GM12873 (cell line): ENCODE measurements at regions not wholly inside any gene's neighbourhood (a gene's known extent, or its start where the extent isn't known, plus 50 kb on each side); places are given as distances from the start of the nearest gene placed in this dataset.

Experiments
- CTCF ChIP-seq: IDR thresholded peaks from 2 replicates; pipeline ENCODE4 v1.5.1; 2012; ENCODE audit warnings: low read depth, mild to moderate bottlenecking, moderate library complexity, low read length, control low read depth; ENCODE audit not compliant: insufficient read depth; ENCODE audit errors: missing control alignments

DNA sequence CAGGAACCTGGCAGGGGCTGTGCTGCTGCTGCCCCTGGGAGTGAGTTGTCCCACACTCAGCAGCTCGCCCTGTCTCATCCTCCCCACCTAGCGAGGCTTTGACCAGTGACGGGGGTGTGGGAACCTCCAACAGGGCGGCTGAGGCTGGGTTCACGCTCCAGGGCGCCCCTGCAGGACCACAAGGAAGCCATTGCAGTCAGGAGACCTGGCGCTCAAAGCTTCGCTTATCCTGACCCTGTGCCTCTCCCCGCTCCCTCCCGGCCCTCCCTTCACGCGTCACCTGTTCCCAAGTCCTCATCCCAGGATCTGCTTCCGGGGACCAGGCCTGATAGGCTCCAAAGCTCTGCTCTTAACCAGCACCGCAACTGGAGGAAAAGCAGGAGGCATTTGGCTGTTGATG, 272.0 kb upstream of the SFSWAP start:
- no peak for TF ChIP-seq CTCF

GRCh38 chr12:131441060-131441396, 269.9 kb upstream of the SFSWAP start:
- no peak for TF ChIP-seq CTCF

GRCh38 chr12:131441638-131442336, 269.1 kb upstream of the SFSWAP start:
- TF ChIP-seq CTCF, result no peak

DNA sequence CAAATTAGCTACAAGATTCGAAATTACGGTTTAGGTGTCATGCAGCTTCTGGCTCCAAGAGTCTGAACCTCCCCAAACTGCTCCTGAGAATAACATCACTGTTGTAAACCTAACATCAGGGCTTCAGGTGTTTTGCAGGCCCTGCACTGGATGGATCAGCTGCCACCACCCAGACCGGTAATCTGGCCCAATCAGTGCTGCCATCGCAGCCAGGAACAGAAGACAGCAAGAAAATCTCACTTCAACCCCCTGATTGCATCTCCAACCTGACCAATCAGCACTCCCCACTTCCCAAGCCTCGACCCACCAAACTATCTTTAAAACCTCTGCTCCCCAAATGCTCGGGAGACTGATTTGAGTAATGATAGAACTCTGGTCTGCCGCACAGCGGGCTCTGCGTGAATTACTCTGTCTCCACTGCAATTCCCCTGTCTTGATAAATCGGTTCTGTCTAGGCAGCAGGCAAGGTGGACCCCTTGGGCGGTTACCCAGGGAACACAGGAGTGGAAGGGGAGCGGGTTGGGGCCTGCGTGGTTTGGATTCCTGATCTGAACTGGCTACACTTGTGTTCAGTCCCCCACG, 268.5 kb upstream of the SFSWAP start:
- TF ChIP-seq CTCF, result no peak

DNA sequence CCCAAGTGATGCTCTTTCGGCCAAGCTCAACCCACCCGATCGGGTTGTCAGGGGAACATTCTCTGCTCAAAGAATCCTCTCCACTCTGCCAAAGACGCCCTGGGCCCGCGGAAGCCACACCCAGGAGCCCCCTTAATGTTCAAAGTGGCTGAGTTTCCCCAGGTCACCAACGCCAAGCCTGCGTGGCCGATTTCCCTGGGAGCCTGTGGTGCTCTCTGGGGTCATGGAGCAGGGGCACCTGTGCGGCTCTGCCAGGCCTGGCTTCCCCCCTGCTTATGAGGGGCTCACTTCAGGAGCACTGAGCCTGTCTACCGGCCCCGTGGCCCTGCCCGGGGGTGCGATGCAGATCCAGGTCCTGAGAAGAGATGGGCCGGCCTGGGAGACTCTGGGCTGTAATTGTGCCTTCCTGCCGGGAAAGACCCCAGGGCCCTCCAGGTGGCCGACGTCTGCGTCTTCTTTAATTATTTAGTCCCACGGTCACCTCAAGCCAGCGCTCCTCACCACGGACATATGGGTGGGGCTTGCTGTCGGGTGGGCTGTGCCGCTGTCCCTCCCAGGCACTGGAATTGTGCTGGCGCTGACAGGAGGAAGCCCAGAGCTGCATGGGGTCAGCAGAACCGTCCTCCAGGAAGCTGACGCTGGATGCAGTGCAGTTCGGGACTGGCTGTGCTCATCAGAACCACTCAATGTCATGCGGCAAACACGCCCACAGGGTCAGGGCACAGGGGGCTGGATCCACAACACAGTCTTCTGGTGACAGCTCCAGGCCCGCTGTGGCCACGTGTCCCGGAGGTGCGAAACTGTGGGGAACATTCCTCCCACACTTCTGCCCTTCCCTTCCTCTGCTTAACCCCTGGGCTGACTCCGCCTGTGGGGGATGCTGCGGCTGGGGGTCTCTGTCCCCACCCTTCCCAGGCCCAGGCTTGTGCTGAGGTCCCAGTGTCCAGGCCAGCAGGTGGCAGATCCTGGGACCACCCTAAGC, 267.6 kb upstream of the SFSWAP start:
- no peak for TF ChIP-seq CTCF

DNA sequence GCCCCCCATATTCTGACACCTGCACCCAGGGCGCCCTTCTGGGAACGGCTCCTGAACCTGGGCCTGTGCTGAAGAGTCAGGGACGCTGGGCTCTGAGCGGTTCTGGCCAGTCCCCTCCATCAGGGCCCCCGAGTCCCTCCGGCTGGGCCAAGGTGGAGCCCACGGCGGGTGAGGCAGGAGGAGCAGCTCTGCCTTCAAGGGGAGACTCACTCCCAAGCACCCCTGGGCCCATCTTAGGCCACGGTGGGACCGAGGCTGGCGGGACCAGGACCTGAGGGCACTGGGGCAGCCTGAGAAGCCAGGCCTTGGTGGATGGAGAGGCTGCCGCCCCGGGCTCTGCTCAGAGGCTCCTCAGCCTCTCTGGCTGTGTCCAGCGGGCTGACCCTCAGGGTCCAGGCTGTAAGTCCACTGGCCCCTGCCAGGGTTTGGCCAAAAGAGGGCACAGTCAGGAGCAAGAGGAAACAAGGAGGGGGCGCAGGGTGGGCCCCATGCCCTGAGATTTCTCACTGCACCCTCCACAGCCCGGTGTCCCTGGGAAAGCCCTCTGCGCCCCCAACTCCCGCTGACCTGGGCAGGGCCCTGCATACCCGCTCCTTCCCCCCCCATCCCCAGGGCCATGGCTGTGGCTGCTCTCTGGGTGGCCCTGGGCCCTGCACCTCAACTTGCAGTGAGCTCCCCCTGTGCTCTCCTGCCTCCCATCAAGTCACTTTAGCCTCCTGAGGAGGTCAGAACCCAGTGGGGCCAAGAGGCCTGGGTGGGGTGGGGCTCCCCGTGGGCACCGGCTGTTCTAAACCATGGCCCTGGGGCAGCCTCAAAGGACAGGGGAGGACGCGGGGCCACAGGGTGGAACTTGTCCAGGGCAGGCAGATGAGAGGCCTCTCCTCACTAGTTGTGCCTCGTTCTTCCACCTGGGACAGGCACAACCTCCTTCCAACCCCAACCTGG, 266.4 kb upstream of the SFSWAP start:
- no peak for TF ChIP-seq CTCF
